ENCODE measurements at regions not wholly inside any gene's neighbourhood (a gene's known extent, or its start where the extent isn't known, plus 50 kb on each side); places are given as distances from the start of the nearest gene placed in this dataset.

GRCh38 chr2:220586980-220587530, 959.6 kb downstream of the SLC4A3 start:
- TF ChIP-seq, protein P1, sequence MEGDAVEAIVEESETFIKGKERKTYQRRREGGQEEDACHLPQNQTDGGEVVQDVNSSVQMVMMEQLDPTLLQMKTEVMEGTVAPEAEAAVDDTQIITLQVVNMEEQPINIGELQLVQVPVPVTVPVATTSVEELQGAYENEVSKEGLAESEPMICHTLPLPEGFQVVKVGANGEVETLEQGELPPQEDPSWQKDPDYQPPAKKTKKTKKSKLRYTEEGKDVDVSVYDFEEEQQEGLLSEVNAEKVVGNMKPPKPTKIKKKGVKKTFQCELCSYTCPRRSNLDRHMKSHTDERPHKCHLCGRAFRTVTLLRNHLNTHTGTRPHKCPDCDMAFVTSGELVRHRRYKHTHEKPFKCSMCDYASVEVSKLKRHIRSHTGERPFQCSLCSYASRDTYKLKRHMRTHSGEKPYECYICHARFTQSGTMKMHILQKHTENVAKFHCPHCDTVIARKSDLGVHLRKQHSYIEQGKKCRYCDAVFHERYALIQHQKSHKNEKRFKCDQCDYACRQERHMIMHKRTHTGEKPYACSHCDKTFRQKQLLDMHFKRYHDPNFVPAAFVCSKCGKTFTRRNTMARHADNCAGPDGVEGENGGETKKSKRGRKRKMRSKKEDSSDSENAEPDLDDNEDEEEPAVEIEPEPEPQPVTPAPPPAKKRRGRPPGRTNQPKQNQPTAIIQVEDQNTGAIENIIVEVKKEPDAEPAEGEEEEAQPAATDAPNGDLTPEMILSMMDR (IDR thresholded peaks at IDR 0.05), result no peak
- no peak for TF ChIP-seq ZFX (IDR thresholded peaks at IDR 0.05; ENCODE audit: borderline replicate concordance)

Data from 22Rv1 (cell line).